AG04450 (cell line): ENCODE measurements at regions not wholly inside any gene's neighbourhood (a gene's known extent, or its start where the extent isn't known, plus 50 kb on each side); places are given as distances from the start of the nearest gene placed in this dataset.

Source experiments
- CTCF ChIA-PET: fragments of 300-600, 350-600 bp; formaldehyde crosslinking; extraction: SDS; loops from one replicate; lab custom pipeline; 2022; ENCODE audit warnings: antibody characterized with exemption, inconsistent platforms; lab: Charles Lee
- POLR2A ChIA-PET: fragments of 350-600 bp; formaldehyde crosslinking; extraction: SDS; loops from one replicate; lab custom pipeline; 2021; ENCODE audit warnings: antibody characterized with exemption, inconsistent platforms; lab: Yijun Ruan, JAX
- DNase-seq: peaks from one replicate; pipeline ENCODE4 v3.0.0-alpha.2; 2011; ENCODE audit warnings: low read depth, low spot score
- H3K27ac ChIP-seq: one replicate; pipeline ENCODE4 v1.5.1; 2012; ENCODE audit warnings: low read depth, low read length, control low read depth
- H3K27me3 ChIP-seq: one replicate; pipeline ENCODE4 v1.6.0; 2012; ENCODE audit warnings: low read length; ENCODE audit not compliant: control insufficient read depth, insufficient read depth
- H3K4me3 ChIP-seq: 2 replicates; pipeline ENCODE4 v1.5.1; 2011; ENCODE audit warnings: mild to moderate bottlenecking, low read depth, low read length, control low read depth
- H3K9me3 ChIP-seq: 2 replicates; pipeline ENCODE4 v1.5.1; 2012; ENCODE audit warnings: low read length; ENCODE audit not compliant: control insufficient read depth, insufficient read depth
- CTCF ChIP-seq: IDR thresholded peaks from 2 replicates; pipeline ENCODE4 v1.5.1; 2011; ENCODE audit warnings: low read depth, low read length, control low read depth, inconsistent platforms

GRCh38 chrX:115486510-115486909 is 74.5 kb upstream of the PLS3 start:
- ChIA-PET CTCF (no interaction called here), POLR2A (no interaction called here)
- no peaks in the 10 kb centered on the region for H3K27me3 ChIP-seq
- no peaks in the 10 kb centered on the region for H3K9me3 ChIP-seq
- H3K4me3 ChIP-seq = no peak overlapping the region
- DNase-seq = no peak
- no peak for TF ChIP-seq CTCF
- H3K27ac ChIP-seq = no peak overlapping the region

DNA sequence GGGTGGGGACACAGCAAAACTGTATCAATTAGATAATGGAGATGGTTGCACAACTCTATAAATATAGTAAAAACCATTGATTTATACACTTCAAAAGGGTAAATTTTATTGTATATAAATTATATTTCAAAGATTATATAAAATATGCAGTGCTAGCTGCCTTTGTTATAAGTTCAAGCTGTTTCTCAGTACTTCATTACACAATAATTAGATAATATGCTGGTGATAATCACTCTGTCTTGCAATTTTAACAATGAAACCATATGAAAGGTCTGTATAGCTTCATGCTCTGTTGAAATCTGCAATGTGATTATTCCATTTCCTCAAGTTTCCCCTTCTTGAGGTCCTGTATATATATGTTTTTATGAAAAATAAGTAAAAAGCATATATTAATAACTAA is 73.4 kb upstream of the PLS3 start:
- H3K27me3 ChIP-seq = no peaks in the 10 kb centered on the region
- CTCF ChIA-PET = no interaction called here
- H3K9me3 ChIP-seq = no peaks in the 10 kb centered on the region
- DNase-seq = no peak
- H3K27ac ChIP-seq = no peak overlapping the region
- no peak overlapping the region for H3K4me3 ChIP-seq
- TF ChIP-seq CTCF = no peak
- POLR2A ChIA-PET = no interaction called here

- TF ChIP-seq CTCF = no peak
- no peak overlapping the region for H3K27ac ChIP-seq
- H3K9me3 ChIP-seq = no peaks in the 10 kb centered on the region
- H3K27me3 ChIP-seq = no peaks in the 10 kb centered on the region
- ChIA-PET POLR2A (no interaction called here), CTCF (interaction anchor here (1.0 kb wide), 1 partner anchor 152 kb away, joined by 3 read pairs; no protein-coding TSS in a partner anchor)
- DNase-seq = no peak
- H3K4me3 ChIP-seq = no peak overlapping the region
Measured at GRCh38 chrX:115490814-115491213, 70.2 kb upstream of the PLS3 start.

GRCh38 chrX:115491766-115492165 is 69.2 kb upstream of the PLS3 start:
- no peaks in the 10 kb centered on the region for H3K9me3 ChIP-seq
- CTCF ChIA-PET = interaction anchor here (0.5 kb wide), 1 partner anchor 55 kb away, joined by 3 read pairs; no protein-coding TSS in a partner anchor
- H3K4me3 ChIP-seq = no peak overlapping the region
- no peak for DNase-seq
- POLR2A ChIA-PET = no interaction called here
- H3K27ac ChIP-seq = no peak overlapping the region
- H3K27me3 ChIP-seq = no peaks in the 10 kb centered on the region
- TF ChIP-seq CTCF = no peak

DNA sequence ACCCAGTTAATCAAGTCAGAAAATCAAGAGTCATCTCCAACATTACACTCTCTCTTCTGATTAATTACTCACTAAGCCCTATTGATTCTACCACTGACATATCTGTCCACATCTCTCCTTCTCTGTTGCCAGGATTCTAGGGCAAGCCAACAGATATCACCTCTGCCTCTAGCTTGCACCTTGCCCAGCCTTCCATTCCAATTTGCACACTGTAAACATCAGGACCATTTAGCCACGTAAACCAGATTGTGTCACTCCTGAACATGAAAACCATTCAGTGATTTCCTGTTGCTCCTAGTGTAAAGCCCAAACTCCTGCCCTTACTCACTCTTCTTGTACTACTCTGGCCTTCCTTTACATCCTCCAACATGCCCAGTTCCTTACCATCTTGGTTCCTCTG is 68.0 kb upstream of the PLS3 start:
- no peak overlapping the region for H3K4me3 ChIP-seq
- H3K27ac ChIP-seq = no peak overlapping the region
- no peaks in the 10 kb centered on the region for H3K9me3 ChIP-seq
- ChIA-PET CTCF (no interaction called here), POLR2A (no interaction called here)
- no peak for TF ChIP-seq CTCF
- DNase-seq = no peak
- no peaks in the 10 kb centered on the region for H3K27me3 ChIP-seq
